H7 (cell line): ENCODE measurements at regions not wholly inside any gene's neighbourhood (a gene's known extent, or its start where the extent isn't known, plus 50 kb on each side); places are given as distances from the start of the nearest gene placed in this dataset.

Experiments used
- DNase-seq: peaks from one replicate; pipeline ENCODE4 v3.0.0; 2012
- H3K27me3 ChIP-seq: 2 replicates; pipeline ENCODE4 v1.6.0; 2011; ENCODE audit warnings: mild to moderate bottlenecking, low read length; ENCODE audit not compliant: control insufficient read depth, insufficient read depth
- H3K36me3 ChIP-seq: replicated peaks from 2 replicates; pipeline ENCODE4 v1.5.1; 2011; ENCODE audit warnings: low read length; ENCODE audit not compliant: control insufficient read depth, insufficient read depth
- H3K4me3 ChIP-seq: 2 replicates; pipeline ENCODE4 v1.5.1; 2011; ENCODE audit warnings: low read depth, mild to moderate bottlenecking, control low read depth, low read length, moderate library complexity; ENCODE audit not compliant: insufficient read depth

DNA sequence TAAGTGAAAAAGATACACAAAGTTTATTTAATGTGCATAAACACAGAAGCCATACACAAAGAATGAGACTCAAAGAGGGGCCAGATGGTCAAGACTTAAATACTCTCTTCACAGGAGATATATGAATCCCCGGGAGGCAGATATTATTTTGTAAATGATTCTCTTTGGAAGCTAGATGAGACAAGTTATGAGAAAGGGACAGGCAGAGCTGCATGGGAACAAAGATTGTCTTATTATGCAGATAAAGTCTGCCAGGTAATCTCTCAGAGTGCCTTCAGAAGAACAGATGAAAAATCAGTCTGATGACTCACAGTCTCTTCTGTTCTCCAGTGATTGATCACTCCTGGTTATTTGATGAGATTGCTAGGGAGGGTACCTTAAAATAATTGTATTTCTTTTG is 89.0 kb downstream of the NAF1 start:
- no peak for DNase-seq
- H3K36me3 ChIP-seq: no peaks in the 10 kb centered on the region
- no peaks in the 10 kb centered on the region for H3K27me3 ChIP-seq
- H3K4me3 ChIP-seq: no peak overlapping the region

GRCh38 chr4:163072222-163072621 is 94.5 kb downstream of the NAF1 start:
- no peaks in the 10 kb centered on the region for H3K36me3 ChIP-seq
- H3K27me3 ChIP-seq: no peaks in the 10 kb centered on the region
- no peak for DNase-seq
- H3K4me3 ChIP-seq: no peak overlapping the region

- no peak overlapping the region for H3K4me3 ChIP-seq
- H3K36me3 ChIP-seq: no peaks in the 10 kb centered on the region
- no peak for DNase-seq
- H3K27me3 ChIP-seq: no peaks in the 10 kb centered on the region
These were observed 95.4 kb downstream of the NAF1 start for GRCh38 chr4:163071308-163071707.

DNA sequence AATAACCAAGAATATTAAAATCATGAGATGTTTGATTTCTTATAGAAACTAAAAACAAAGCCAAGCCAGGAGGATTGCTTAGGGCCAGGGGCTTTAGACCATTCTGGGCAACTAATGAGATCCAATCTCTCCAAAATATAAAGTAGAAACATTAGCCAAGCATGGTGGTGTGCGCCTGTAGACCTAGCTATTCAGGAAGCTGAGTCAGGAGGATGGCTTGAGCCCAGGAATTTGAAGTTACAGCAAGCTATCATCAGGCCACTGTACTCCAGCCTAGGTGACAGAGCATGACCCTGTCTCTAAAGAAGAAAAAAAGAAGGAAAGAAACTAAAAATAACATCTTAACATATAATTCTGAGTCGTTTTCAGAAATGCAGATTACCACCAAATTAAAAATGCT is 96.7 kb downstream of the NAF1 start:
- Histone ChIP-seq H3K4me3 (no peak overlapping the region), H3K27me3 (no peaks in the 10 kb centered on the region), H3K36me3 (no peaks in the 10 kb centered on the region)
- DNase-seq: no peak

- Histone ChIP-seq H3K27me3 (no peaks in the 10 kb centered on the region), H3K36me3 (no peaks in the 10 kb centered on the region), H3K4me3 (no peak overlapping the region)
- DNase-seq: no peak
These were observed 102.8 kb downstream of the NAF1 start for GRCh38 chr4:163063891-163064290.

DNA sequence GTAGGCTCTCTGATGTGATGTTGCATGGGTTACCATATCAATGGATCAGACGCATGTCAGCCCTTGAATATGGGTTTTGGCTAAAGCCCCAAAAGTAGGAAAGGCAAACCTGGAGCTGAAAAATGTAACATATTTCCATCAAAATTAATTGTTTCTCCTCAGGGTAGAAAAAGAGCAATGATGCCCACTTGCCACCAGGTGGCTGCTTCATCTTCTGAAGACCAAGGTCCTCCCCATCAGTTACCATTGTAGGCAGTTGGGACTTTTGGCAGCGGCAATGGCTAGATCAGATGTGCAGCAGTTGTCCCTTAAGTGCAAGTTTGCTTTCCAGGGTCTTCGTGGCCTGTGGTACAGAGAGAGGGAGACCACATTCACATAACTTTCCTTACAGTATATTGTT is 118.2 kb downstream of the NAF1 start:
- Histone ChIP-seq H3K36me3 (no peaks in the 10 kb centered on the region), H3K4me3 (no peak overlapping the region), H3K27me3 (no peaks in the 10 kb centered on the region)
- DNase-seq: peak; percentile 27

DNA sequence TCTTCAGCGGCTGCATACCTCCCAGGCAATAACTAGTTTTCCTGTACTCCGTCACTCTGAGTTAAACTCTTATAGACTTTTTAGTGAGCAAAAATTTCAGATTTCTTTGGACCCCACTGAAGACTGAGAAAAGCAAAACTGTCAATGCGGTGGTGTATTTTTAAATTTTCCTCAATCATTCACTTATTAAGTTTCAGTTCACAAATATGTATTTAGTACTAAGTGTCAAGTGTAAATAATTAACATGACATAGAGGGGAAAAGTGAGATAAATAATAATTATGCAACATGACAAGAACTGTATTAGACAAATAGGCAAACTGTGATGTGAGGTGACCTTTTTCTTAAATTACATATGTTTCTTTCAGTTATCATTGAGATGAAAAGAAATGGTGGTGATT is 124.4 kb downstream of the NAF1 start:
- H3K36me3 ChIP-seq: no peaks in the 10 kb centered on the region
- no peak for DNase-seq
- no peaks in the 10 kb centered on the region for H3K27me3 ChIP-seq
- H3K4me3 ChIP-seq: no peak overlapping the region

GRCh38 chr4:163017135-163017534 is 149.6 kb downstream of the NAF1 start:
- no peak for DNase-seq
- Histone ChIP-seq H3K27me3 (no peaks in the 10 kb centered on the region), H3K36me3 (no peaks in the 10 kb centered on the region), H3K4me3 (no peak overlapping the region)

- DNase-seq: no peak
- Histone ChIP-seq H3K4me3 (no peak overlapping the region), H3K27me3 (no peaks in the 10 kb centered on the region), H3K36me3 (no peaks in the 10 kb centered on the region)
These were observed 153.9 kb downstream of the NAF1 start for GRCh38 chr4:163012816-163013215.

GRCh38 chr4:163003979-163004378 is 162.7 kb downstream of the NAF1 start:
- DNase-seq: no peak
- no peaks in the 10 kb centered on the region for H3K36me3 ChIP-seq
- H3K27me3 ChIP-seq: no peaks in the 10 kb centered on the region
- no peak overlapping the region for H3K4me3 ChIP-seq

- no peak overlapping the region for H3K4me3 ChIP-seq
- no peak for DNase-seq
- no peaks in the 10 kb centered on the region for H3K27me3 ChIP-seq
- no peaks in the 10 kb centered on the region for H3K36me3 ChIP-seq
These were observed 178.2 kb downstream of the NAF1 start for GRCh38 chr4:162988530-162988929.

DNA sequence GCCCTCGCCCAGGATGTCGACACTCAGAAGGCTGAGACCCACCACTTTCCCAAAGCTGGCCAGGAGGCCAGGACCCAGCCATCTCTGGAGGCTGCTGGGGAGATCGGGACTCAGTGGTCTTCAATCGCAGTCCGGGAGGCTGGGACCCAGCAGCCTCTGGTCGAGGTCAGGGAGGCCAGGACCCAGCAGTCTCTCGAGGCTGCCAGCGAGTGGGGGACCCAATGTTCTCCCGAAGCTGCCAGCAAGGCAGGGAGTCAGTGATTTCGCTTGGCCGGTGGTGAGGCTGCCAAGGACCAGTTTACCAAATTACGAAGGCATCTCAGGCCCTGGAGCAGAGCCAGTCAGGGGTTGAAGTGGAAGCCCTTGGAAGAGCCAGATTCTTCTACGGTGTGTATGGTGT is 181.6 kb downstream of the NAF1 start:
- no peaks in the 10 kb centered on the region for H3K27me3 ChIP-seq
- no peak overlapping the region for H3K4me3 ChIP-seq
- no peaks in the 10 kb centered on the region for H3K36me3 ChIP-seq
- no peak for DNase-seq

DNA sequence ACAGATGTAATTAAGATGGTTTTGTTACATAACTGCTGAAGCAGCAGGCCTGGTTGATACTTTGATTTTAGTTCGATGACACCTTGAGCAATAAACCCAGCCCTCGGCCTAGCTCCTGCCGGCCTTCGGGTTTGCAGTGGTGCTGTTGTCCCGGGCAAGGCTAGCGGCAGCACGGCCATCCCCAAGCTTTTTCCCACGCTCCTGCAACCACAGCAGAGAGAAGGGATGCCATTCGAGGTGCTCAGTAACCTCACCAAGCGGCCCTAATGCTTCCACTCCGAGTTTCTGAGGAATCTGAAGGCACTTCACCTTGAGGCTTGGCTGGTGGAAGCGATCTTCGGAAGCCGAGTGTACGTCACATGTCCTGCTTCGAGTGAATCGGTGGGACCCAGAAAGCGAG is 182.1 kb downstream of the NAF1 start:
- no peak for DNase-seq
- no peaks in the 10 kb centered on the region for H3K27me3 ChIP-seq
- H3K4me3 ChIP-seq: no peak overlapping the region
- no peaks in the 10 kb centered on the region for H3K36me3 ChIP-seq

- no peaks in the 10 kb centered on the region for H3K36me3 ChIP-seq
- no peaks in the 10 kb centered on the region for H3K27me3 ChIP-seq
- DNase-seq: peak; percentile 34
- H3K4me3 ChIP-seq: no peak overlapping the region
These were observed 184.9 kb downstream of the NAF1 start for GRCh38 chr4:162981823-162982222.

- Histone ChIP-seq H3K4me3 (no peak overlapping the region), H3K36me3 (no peaks in the 10 kb centered on the region), H3K27me3 (no peaks in the 10 kb centered on the region)
- no peak for DNase-seq
These were observed 188.3 kb downstream of the NAF1 start for GRCh38 chr4:162978398-162978797.

DNA sequence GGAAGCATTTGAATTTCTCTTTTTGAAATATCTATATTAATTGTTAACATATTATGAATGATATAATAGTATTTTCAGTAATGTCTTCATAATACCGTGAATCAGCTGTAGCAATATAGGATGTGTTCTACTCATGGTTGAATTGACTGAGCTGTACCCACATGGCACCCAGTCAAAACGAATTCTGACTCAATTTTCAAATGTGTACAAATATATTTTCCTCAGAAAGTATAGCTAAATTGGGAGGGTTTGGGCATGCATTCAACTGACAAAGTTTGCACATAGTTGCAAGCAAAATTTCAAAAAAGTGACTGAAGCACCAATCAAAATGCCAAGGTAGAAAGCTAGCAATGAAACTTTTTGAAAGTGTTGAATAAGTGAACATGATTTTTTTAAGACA is 188.9 kb downstream of the NAF1 start:
- H3K27me3 ChIP-seq: no peaks in the 10 kb centered on the region
- no peak for DNase-seq
- H3K36me3 ChIP-seq: no peaks in the 10 kb centered on the region
- no peak overlapping the region for H3K4me3 ChIP-seq
